ENCODE measurements at regions not wholly inside any gene's neighbourhood (a gene's known extent, or its start where the extent isn't known, plus 50 kb on each side); places are given as distances from the start of the nearest gene placed in this dataset.
"Not testable (repeated sequence)": the region's sequence is repeated elsewhere in the genome, so short reads cannot be mapped to it uniquely, and the experiment has no call there.

DNA sequence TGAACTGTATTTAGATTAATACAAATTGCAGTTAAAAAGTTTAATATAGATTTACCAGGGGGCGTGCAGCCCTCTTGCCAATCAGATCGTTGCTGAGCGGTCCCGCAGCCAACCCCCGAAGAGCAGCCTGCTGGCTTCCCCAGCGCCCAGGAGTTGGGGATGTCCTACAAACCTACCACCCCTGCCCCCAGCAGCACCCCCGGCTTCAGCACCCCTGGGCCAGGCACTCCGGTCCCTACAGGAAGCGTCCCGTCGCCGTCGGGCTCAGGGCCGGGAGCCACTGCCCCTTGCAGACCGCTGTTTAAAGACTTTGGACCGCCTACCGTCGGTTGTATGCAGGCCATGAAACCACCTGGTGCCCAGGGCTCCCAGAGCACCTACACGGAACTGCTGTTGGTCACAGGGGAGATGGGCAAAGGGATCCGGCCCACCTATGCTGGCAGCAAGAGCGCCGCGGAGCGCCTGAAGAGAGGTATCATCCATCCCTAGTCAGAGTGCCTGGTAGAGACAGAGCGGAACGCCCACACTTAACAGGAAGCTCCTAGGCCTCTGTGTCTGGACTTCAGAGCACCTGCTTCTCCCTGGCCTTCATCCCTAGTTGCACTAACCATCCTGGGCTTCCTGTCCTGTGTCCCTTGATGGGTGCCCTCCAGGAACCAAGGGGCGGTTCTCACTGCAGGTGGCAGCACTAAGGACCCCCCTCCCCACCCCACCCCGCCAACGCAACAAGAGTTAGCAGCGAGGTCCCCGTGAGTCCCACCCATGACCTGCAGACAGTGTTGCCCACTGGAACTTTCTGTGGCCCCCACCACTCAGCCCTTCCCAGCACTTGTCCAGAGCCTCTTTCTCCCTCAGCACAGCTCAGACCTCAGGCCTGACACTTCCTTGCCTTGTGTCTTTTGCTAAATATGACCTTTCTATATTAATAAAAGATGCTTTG lies 91.5 kb upstream of the ZNG1F start:
- TF ChIP-seq, protein P1, sequence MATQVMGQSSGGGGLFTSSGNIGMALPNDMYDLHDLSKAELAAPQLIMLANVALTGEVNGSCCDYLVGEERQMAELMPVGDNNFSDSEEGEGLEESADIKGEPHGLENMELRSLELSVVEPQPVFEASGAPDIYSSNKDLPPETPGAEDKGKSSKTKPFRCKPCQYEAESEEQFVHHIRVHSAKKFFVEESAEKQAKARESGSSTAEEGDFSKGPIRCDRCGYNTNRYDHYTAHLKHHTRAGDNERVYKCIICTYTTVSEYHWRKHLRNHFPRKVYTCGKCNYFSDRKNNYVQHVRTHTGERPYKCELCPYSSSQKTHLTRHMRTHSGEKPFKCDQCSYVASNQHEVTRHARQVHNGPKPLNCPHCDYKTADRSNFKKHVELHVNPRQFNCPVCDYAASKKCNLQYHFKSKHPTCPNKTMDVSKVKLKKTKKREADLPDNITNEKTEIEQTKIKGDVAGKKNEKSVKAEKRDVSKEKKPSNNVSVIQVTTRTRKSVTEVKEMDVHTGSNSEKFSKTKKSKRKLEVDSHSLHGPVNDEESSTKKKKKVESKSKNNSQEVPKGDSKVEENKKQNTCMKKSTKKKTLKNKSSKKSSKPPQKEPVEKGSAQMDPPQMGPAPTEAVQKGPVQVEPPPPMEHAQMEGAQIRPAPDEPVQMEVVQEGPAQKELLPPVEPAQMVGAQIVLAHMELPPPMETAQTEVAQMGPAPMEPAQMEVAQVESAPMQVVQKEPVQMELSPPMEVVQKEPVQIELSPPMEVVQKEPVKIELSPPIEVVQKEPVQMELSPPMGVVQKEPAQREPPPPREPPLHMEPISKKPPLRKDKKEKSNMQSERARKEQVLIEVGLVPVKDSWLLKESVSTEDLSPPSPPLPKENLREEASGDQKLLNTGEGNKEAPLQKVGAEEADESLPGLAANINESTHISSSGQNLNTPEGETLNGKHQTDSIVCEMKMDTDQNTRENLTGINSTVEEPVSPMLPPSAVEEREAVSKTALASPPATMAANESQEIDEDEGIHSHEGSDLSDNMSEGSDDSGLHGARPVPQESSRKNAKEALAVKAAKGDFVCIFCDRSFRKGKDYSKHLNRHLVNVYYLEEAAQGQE (IDR thresholded peaks at IDR 0.05; ENCODE audit: insufficient read depth in 1 of 2, low read depth in 2 of 2, low read length in 1 of 2): not testable (repeated sequence)
- TF ChIP-seq POLR2AphosphoS5 (IDR thresholded peaks at IDR 0.05; ENCODE audit: low read depth, low read length); TCF7L2 (IDR thresholded peaks at IDR 0.05; ENCODE audit: low read depth, low read length); SIN3A (IDR thresholded peaks at IDR 0.05; ENCODE audit: borderline replicate concordance, insufficient read depth, low read depth, low read length): not testable (repeated sequence)
- TF ChIP-seq, protein P2, sequence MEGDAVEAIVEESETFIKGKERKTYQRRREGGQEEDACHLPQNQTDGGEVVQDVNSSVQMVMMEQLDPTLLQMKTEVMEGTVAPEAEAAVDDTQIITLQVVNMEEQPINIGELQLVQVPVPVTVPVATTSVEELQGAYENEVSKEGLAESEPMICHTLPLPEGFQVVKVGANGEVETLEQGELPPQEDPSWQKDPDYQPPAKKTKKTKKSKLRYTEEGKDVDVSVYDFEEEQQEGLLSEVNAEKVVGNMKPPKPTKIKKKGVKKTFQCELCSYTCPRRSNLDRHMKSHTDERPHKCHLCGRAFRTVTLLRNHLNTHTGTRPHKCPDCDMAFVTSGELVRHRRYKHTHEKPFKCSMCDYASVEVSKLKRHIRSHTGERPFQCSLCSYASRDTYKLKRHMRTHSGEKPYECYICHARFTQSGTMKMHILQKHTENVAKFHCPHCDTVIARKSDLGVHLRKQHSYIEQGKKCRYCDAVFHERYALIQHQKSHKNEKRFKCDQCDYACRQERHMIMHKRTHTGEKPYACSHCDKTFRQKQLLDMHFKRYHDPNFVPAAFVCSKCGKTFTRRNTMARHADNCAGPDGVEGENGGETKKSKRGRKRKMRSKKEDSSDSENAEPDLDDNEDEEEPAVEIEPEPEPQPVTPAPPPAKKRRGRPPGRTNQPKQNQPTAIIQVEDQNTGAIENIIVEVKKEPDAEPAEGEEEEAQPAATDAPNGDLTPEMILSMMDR (IDR thresholded peaks at IDR 0.05): not testable (repeated sequence)

Data from Panc1 (cell line).